ENCODE measurements at regions not wholly inside any gene's neighbourhood (a gene's known extent, or its start where the extent isn't known, plus 50 kb on each side); places are given as distances from the start of the nearest gene placed in this dataset.

DNA sequence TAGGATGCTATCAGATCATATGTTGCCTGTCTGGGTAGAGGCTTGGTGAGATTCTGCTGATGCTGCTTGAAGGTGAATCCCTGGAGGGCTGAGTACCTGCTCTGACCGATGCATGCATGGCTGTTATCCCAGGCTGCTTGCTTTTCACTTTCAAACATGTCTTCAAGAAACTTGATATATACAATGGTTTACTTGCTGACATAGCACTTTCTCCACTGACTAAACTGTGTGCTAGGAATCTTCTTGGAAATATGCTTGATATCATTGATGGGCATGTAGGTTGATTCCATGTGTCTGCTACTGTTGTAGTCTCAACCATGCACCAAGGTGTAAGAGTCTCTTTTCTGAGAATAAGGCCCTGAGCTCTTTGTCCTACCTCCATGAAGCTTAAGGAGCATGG is 79.6 kb upstream of the WDR1 start:
- Histone ChIP-seq H3K36me3 (no peaks in the 10 kb centered on the region), H3K27ac (no peak overlapping the region), H3K4me1 (no peaks in the 10 kb centered on the region), H3K9me3 (no peaks in the 10 kb centered on the region), H3K4me3 (no peak overlapping the region), H3K27me3 (no peaks in the 10 kb centered on the region)
- 83% methylated on average over 1 of the region's 1 CpG for WGBS
- TF ChIP-seq POLR2A (IDR thresholded peaks at IDR 0.05) (no peak), POLR2AphosphoS5 (IDR thresholded peaks at IDR 0.05) (no peak), CTCF (IDR thresholded peaks at IDR 0.05) (no peak), EP300 (IDR thresholded peaks at IDR 0.05) (no peak)
- DNase-seq (ENCODE audit: low spot score in 2 of 2) = no peak

DNA sequence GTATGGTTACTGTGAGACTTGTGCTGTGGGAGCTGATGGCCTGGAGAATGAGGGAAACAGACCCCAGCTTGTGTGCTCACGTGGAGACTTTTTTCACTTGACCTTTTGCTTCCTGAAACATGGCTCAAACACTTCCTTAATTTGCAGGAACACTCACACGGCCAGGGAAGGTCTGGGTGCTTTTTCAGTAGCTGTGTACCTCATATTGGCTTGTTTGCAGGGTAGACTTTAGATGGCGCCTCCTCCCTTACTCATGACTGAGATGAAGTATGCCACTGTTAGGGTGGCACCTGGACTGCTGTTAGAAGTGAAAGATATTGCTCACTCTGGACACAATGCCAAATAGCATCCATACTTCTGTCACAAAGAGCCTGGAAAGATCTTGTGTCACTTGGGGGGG is 75.7 kb upstream of the WDR1 start:
- WGBS = 52% methylated on average over 3 of the region's 3 CpGs
- no peak overlapping the region for H3K4me3 ChIP-seq
- H3K27ac ChIP-seq = no peak overlapping the region
- H3K9me3 ChIP-seq = no peaks in the 10 kb centered on the region
- no peak for DNase-seq (ENCODE audit: low spot score in 2 of 2)
- TF ChIP-seq POLR2AphosphoS5 (IDR thresholded peaks at IDR 0.05) (no peak), EP300 (IDR thresholded peaks at IDR 0.05) (no peak), POLR2A (IDR thresholded peaks at IDR 0.05) (no peak), CTCF (IDR thresholded peaks at IDR 0.05) (no peak)
- H3K36me3 ChIP-seq = no peaks in the 10 kb centered on the region
- no peaks in the 10 kb centered on the region for H3K27me3 ChIP-seq
- H3K4me1 ChIP-seq = no peaks in the 10 kb centered on the region

DNA sequence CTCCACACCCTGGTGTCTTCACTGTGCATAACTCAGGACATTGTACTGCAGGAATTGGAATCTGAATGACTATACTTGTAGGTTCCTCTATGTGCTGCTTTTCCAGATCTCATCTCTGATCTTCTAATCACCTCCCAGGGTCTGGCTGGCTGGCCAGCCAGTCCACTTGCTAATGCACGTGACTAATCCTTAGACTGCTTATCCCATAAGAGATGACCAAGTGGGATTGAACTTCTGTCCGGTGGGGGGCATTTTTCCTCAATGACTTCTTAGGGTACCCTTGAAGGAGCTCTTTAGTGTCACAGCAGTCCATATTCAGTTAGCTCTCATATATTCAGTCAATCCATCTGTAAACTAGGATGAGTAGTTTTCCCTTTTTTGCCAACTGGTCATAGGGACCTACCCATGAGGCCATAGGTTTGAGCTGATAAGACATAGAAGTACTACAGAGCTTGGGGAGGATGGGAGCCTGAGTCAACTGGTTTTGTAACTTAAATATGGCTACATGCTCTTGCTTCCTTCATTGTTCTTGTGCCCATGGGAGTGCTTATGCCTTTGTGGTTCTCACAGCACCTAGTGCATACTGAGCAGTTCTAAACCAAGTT is 71.9 kb upstream of the WDR1 start:
- DNase-seq (ENCODE audit: low spot score in 2 of 2) = no peak
- 90% methylated on average over 2 of the region's 2 CpGs for WGBS
- Histone ChIP-seq H3K4me1 (no peaks in the 10 kb centered on the region), H3K4me3 (no peak overlapping the region), H3K9me3 (no peaks in the 10 kb centered on the region), H3K27me3 (no peaks in the 10 kb centered on the region), H3K27ac (no peak overlapping the region), H3K36me3 (no peaks in the 10 kb centered on the region)
- TF ChIP-seq POLR2A (IDR thresholded peaks at IDR 0.05) (no peak), CTCF (IDR thresholded peaks at IDR 0.05) (no peak), EP300 (IDR thresholded peaks at IDR 0.05) (no peak), POLR2AphosphoS5 (IDR thresholded peaks at IDR 0.05) (no peak)

DNA sequence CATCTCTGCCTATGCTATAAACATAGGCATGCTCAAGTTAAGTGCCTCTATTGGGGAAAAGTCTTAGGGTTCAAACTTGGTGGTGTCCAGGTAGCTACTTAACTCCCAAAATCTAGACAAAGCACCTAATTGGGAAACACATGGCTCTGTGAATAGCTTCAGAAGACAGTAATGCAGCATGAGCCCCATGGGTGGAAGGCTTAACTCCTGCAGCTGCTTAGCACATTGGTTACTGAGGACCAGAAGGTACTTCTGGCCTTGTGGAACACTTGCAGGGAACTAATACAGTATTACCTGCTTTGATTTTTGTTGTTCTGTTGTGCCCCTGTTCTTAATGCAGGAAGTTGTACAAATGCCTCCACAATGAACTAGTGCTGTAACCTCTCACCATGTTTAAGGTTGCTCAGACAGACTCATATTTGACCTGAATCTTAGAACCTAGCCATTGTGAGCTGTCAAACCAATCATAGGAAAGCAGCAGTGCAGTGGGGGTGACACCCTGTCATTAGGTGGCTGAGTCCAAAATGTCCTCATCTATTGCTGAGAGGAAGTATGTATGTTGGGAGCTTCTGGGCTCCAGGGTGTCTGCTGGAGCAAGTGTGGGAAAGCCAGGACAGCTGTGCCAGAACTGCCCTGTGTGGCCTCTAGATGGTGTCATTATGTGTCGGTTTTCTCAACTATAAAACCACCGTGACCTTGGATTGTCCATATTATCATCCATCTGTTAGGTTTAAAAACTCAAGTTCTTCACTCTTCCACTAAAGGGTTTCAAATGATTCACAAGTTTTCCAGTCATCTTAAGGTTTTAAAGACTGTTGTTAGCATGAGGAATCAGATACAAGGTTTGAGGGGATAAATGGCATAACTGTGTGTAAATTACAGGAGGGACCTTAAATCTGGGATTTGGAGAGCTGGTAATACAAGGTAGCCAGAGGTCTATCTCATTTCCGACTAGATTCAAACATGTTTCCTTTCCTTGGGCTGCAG is 69.9 kb upstream of the WDR1 start:
- TF ChIP-seq CTCF (IDR thresholded peaks at IDR 0.05) (no peak), POLR2AphosphoS5 (IDR thresholded peaks at IDR 0.05) (no peak)
- Histone ChIP-seq H3K27ac (no peak overlapping the region), H3K36me3 (no peaks in the 10 kb centered on the region), H3K4me1 (no peaks in the 10 kb centered on the region), H3K4me3 (no peak overlapping the region), H3K27me3 (no peaks in the 10 kb centered on the region), H3K9me3 (no peaks in the 10 kb centered on the region)
- no peak for DNase-seq (ENCODE audit: low spot score in 2 of 2)
- WGBS = 40% methylated on average over 3 of the region's 3 CpGs

- WGBS = 96% methylated on average over 5 of the region's 5 CpGs
- H3K27ac ChIP-seq = no peak overlapping the region
- DNase-seq (ENCODE audit: low spot score in 2 of 2) = no peak
- H3K27me3 ChIP-seq = no peaks in the 10 kb centered on the region
- H3K4me1 ChIP-seq = no peaks in the 10 kb centered on the region
- no peaks in the 10 kb centered on the region for H3K9me3 ChIP-seq
- TF ChIP-seq POLR2A (IDR thresholded peaks at IDR 0.05) = no peak
- TF ChIP-seq POLR2AphosphoS5 (IDR thresholded peaks at IDR 0.05) = no peak
- TF ChIP-seq CTCF (IDR thresholded peaks at IDR 0.05) = no peak
- TF ChIP-seq EP300 (IDR thresholded peaks at IDR 0.05) = no peak
- no peaks in the 10 kb centered on the region for H3K36me3 ChIP-seq
- H3K4me3 ChIP-seq = no peak overlapping the region
Observed at GRCh38 chr4:10185518-10186227, 69.1 kb upstream of the WDR1 start.
